Colonic mucosa (tissue), 4 donors: ENCODE measurements at regions not wholly inside any gene's neighbourhood (a gene's known extent, or its start where the extent isn't known, plus 50 kb on each side); places are given as distances from the start of the nearest gene placed in this dataset.

Experiments
- DNase-seq: peaks from one replicate; pipeline ENCODE4 v3.0.0-alpha.2; 2020
- H3K27ac ChIP-seq: fragments of 200-600 bp; one replicate; pipeline ENCODE4 v1.8.0; 2021
- H3K27me3 ChIP-seq: fragments of 200-600 bp; one replicate; pipeline ENCODE4 v1.8.0; 2021
- H3K36me3 ChIP-seq: fragments of 200-600 bp; one replicate; pipeline ENCODE4 v1.8.0; 2021
- H3K4me1 ChIP-seq: fragments of 200-600 bp; one replicate; pipeline ENCODE4 v1.8.0; 2021; ENCODE audit warnings: mild to moderate bottlenecking
- H3K4me3 ChIP-seq: fragments of 200-600 bp; one replicate; pipeline ENCODE4 v1.8.0; 2021
- H3K9ac ChIP-seq, 2 donors: one replicate each; pipeline ENCODE4 v1.7.0; 2013; ENCODE audit warnings: control low read depth in 2 of 2, low read depth in 2 of 2, low read length in 2 of 2
- H3K9me3 ChIP-seq: fragments of 200-600 bp; one replicate; pipeline ENCODE4 v1.8.0; 2021
- intact Hi-C: fragments of 100-400 bp; cut with DNase I; formaldehyde crosslinking; loops from one replicate; pipeline ENCODE4 v1.14.1; 2022
- TF ChIP-seq, protein P1 (sequence below): fragments of 200-600 bp; IDR thresholded peaks from one replicate; pipeline ENCODE4 v1.8.0; 2022; ENCODE audit warnings: antibody characterized with exemption, mild to moderate bottlenecking
- donor health status: healthy.
- donor health status: DM: no; HTN: no; CAD: no.
- donor health status: DM: no; HTN: no; CAD: no.

DNA sequence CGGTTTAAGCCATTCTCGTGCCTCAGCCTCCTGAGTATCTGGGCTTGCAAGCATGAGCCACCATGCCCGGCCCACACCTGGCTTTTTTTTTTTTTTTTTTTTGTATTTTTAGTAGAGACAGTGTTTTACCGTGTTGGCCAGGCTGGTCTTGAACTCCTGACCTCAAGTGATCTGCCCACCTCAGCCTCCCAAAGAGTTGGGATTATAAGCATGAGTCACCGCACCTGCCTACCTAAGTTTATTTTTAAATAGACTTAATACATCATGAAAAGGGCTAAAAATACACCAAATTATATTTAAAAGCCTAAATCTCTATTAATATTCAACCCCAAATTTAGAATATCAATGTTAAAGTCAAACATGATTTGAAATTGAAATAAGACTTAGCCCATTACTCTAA, 250.8 kb upstream of the MC4R start:
- TF ChIP-seq, protein P1, sequence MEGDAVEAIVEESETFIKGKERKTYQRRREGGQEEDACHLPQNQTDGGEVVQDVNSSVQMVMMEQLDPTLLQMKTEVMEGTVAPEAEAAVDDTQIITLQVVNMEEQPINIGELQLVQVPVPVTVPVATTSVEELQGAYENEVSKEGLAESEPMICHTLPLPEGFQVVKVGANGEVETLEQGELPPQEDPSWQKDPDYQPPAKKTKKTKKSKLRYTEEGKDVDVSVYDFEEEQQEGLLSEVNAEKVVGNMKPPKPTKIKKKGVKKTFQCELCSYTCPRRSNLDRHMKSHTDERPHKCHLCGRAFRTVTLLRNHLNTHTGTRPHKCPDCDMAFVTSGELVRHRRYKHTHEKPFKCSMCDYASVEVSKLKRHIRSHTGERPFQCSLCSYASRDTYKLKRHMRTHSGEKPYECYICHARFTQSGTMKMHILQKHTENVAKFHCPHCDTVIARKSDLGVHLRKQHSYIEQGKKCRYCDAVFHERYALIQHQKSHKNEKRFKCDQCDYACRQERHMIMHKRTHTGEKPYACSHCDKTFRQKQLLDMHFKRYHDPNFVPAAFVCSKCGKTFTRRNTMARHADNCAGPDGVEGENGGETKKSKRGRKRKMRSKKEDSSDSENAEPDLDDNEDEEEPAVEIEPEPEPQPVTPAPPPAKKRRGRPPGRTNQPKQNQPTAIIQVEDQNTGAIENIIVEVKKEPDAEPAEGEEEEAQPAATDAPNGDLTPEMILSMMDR: no peak
- H3K9me3 ChIP-seq: no peaks in the 10 kb centered on the region
- H3K4me1 ChIP-seq: no peaks in the 10 kb centered on the region
- H3K36me3 ChIP-seq: no peaks in the 10 kb centered on the region
- H3K4me3 ChIP-seq: no peak overlapping the region
- no peaks in the 10 kb centered on the region for H3K27me3 ChIP-seq
- H3K27ac ChIP-seq: no peak overlapping the region
- no peak overlapping the region for H3K9ac ChIP-seq
- intact Hi-C loops: no loop called here
- no peak for DNase-seq

DNA sequence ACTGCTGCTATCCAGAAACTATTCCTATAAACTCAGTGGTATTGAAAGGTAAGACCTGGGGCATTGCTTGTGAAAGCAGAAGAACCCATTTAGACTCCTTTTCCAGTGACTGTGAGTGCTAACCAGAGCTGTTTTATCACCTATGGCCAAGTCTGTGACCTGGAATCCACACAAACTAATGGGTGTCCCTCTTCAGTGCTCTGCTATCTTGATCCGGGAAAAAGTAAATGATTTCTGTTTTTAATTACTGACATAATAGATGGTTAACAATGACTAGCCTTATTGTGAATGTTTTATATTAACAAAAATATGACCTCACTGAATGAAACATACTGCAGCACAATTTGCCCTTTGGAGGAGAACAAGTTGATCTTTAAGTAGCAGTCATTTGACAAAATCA, 251.6 kb upstream of the MC4R start:
- H3K27ac ChIP-seq: no peak overlapping the region
- H3K27me3 ChIP-seq: no peaks in the 10 kb centered on the region
- H3K9me3 ChIP-seq: no peaks in the 10 kb centered on the region
- H3K36me3 ChIP-seq: no peaks in the 10 kb centered on the region
- no peak overlapping the region for H3K9ac ChIP-seq
- no peak for DNase-seq
- TF ChIP-seq, protein P1: no peak
- intact Hi-C loops: no loop called here
- H3K4me1 ChIP-seq: no peaks in the 10 kb centered on the region
- no peak overlapping the region for H3K4me3 ChIP-seq

- H3K4me3 ChIP-seq: no peak overlapping the region
- H3K4me1 ChIP-seq: no peaks in the 10 kb centered on the region
- TF ChIP-seq, protein P1: no peak
- no peak overlapping the region for H3K9ac ChIP-seq
- DNase-seq: no peak
- no peaks in the 10 kb centered on the region for H3K27me3 ChIP-seq
- no peak overlapping the region for H3K27ac ChIP-seq
- H3K36me3 ChIP-seq: no peaks in the 10 kb centered on the region
- intact Hi-C loops: no loop called here
- no peaks in the 10 kb centered on the region for H3K9me3 ChIP-seq
These were observed 267.3 kb upstream of the MC4R start for GRCh38 chr18:60639836-60640235.

DNA sequence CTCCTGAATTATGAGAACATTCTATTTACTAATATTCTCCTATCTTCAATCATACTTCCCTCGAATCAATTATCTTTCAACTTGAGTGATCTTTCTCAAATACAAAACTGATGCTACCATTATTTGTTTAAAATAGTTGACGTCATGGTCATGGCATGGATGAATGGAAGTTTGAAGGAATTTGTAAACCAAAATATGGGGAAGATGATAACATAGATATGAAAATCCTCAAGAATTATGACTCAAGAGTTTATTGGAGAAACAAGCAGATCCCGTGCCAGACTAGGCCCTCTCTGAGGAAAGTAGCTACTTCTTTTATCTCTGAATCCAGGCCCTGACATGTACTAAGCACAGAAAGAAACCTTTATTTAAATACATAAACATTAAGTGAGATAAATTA, 270.4 kb upstream of the MC4R start:
- intact Hi-C loops: no loop called here
- no peaks in the 10 kb centered on the region for H3K27me3 ChIP-seq
- H3K4me1 ChIP-seq: no peaks in the 10 kb centered on the region
- DNase-seq: no peak
- H3K27ac ChIP-seq: no peak overlapping the region
- H3K9me3 ChIP-seq: no peaks in the 10 kb centered on the region
- TF ChIP-seq, protein P1: no peak
- H3K4me3 ChIP-seq: no peak overlapping the region
- no peak overlapping the region for H3K9ac ChIP-seq
- no peaks in the 10 kb centered on the region for H3K36me3 ChIP-seq

DNA sequence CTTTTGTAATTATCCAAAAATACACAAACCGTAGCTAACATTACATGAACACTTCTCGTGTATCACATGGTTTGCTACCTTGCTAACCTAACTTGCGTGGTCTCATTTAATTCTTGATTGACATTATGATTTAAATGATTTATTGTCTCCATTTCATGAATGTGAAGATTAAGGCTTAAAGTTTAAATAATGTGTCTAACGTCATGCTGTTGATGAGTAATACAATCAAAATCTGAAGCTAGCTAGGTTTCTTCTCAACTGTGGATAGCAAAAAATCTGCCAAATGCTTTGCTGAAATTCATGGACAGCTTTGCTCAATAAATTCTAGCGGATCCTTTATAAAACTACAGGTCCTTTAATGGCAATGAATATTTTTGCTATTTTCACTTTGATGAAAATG, 274.1 kb upstream of the MC4R start:
- no peaks in the 10 kb centered on the region for H3K4me1 ChIP-seq
- no peak overlapping the region for H3K9ac ChIP-seq
- H3K27me3 ChIP-seq: no peaks in the 10 kb centered on the region
- no peaks in the 10 kb centered on the region for H3K9me3 ChIP-seq
- TF ChIP-seq, protein P1: no peak
- no peak overlapping the region for H3K27ac ChIP-seq
- intact Hi-C loops: no loop called here
- no peak overlapping the region for H3K4me3 ChIP-seq
- H3K36me3 ChIP-seq: no peaks in the 10 kb centered on the region
- no peak for DNase-seq

DNA sequence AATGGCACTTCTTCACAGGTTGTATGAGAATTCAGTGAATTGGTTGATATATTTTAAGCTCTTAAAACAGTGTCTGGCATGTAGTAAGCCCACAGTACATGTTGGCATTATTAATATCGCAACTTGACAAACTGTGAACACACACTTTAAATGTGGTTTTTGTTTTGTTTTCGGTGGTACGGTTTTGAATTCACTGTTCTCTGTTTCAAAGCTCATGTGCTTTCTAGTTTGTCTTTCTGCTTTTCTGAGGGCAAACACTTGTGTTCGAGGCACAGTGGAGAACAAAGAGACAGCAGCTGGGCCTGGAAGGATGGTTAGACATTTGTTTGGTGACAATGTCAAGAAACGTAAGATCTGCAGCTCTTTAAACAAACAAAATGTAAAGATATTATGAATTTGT, 276.5 kb upstream of the MC4R start:
- Histone ChIP-seq H3K4me1 (no peaks in the 10 kb centered on the region), H3K36me3 (no peaks in the 10 kb centered on the region), H3K9ac (no peak overlapping the region), H3K9me3 (no peaks in the 10 kb centered on the region), H3K27ac (no peak overlapping the region), H3K4me3 (no peak overlapping the region), H3K27me3 (no peaks in the 10 kb centered on the region)
- intact Hi-C loops: no loop called here
- TF ChIP-seq, protein P1: no peak
- no peak for DNase-seq
